Activated CD8-positive, alpha-beta memory T cell treated with anti-CD3 and anti-CD28 coated beads, Interleukin-2, amount 50 U/mL, for 1 hour (primary cell): ENCODE measurements at regions not wholly inside any gene's neighbourhood (a gene's known extent, or its start where the extent isn't known, plus 50 kb on each side); places are given as distances from the start of the nearest gene placed in this dataset.
"Not testable (repeated sequence)": the region's sequence is repeated elsewhere in the genome, so short reads cannot be mapped to it uniquely, and the experiment has no call there.

Experiments used
- DNase-seq: peaks from one replicate; pipeline ENCODE4 v3.0.0-alpha.2; 2020; ENCODE audit errors: extremely low read depth

- no peak for DNase-seq
Measured at GRCh38 chr12:25793196-25793595, 165.3 kb upstream of the RASSF8 start.

GRCh38 chr12:25794571-25794970 lies 163.9 kb upstream of the RASSF8 start:
- DNase-seq, result no peak

- DNase-seq, result no peak
Measured at GRCh38 chr12:25796523-25797000, 161.9 kb upstream of the RASSF8 start.

DNA sequence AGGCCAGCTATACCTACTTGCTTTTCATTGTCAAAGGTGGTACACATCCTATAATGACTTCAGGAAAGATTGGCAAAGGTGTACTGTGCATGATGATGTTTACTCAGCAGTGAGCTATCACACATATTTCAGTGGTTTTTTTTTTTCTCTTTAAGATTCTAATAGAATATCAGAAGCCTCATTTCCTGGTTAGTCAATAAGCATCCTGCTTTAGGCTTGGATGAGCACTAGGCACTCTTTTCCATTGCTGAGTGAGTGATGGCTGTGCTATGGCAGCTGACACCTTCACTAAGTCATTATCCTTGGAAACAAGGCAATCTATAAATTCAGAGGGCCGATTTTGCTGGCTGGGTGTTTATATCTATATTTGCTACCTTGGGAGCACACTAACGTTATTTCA lies 161.1 kb upstream of the RASSF8 start:
- DNase-seq, result no peak

DNA sequence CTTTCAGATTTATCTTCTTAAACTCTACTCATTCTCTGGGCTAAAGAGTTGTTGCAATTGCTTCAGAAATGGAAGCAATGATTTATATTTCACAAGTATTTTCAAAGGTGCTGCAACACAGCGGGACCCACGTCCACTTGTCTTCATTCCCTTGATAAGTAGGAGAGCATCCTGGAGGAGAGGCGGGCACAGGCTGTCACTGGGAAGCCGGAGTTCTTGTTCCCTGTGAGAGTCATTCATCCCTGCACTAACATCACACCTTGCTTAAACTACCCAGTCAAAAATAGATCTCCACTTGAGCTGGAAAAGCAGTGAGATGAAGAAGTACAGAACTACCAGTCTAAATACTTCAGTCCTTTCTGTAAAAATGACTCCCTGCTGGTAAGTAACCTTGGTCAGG lies 160.5 kb upstream of the RASSF8 start:
- no peak for DNase-seq

GRCh38 chr12:25800101-25800500 lies 158.4 kb upstream of the RASSF8 start:
- no peak for DNase-seq

- no peak for DNase-seq
Measured at GRCh38 chr12:25801734-25802133, 156.7 kb upstream of the RASSF8 start.

GRCh38 chr12:25802143-25802542 lies 156.3 kb upstream of the RASSF8 start:
- DNase-seq, result no peak

DNA sequence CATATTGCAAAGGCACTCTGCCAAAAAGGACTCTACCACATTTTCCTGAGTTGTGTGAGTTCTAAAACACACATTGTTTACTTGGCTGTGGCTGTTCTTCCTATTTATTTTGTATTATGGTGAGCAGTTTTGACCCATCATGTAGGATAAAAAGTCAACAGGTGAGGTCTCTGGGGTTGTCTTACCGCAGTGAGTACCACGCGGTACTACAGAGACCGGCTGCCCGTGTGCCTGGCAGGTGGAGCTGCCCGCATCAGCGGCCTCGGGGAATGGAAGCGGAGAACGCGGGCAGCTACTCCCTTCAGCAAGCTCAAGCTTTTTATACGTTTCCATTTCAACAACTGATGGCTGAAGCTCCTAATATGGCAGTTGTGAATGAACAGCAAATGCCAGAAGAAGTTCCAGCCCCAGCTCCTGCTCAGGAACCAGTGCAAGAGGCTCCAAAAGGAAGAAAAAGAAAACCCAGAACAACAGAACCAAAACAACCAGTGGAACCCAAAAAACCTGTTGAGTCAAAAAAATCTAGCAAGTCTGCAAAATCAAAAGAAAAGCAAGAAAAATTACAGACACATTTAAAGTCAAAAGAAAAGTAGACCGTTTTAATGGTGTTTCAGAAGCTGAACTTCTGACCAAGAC lies 155.3 kb upstream of the RASSF8 start:
- DNase-seq, result not testable (repeated sequence)

DNA sequence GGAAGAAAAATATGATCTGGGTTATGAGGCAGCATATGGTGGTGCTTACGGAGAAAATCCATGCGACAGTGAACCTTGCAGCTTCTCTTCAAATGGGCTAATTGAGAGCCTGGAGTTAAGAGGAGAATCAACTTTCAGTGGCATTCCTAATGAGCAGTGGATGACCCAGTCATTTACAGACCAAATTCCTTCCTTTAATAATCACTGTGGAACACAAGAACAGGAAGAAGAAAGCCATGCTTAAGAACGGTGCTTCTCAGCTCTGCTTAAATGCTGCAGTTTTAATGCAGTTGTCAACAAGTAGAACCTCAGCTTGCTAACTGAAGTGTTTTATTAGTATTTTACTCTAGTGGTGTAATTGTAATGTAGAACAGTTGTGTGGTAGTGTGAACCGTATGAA lies 154.2 kb upstream of the RASSF8 start:
- not testable (repeated sequence) for DNase-seq

GRCh38 chr12:25806271-25806670 lies 152.2 kb upstream of the RASSF8 start:
- DNase-seq, result no peak

DNA sequence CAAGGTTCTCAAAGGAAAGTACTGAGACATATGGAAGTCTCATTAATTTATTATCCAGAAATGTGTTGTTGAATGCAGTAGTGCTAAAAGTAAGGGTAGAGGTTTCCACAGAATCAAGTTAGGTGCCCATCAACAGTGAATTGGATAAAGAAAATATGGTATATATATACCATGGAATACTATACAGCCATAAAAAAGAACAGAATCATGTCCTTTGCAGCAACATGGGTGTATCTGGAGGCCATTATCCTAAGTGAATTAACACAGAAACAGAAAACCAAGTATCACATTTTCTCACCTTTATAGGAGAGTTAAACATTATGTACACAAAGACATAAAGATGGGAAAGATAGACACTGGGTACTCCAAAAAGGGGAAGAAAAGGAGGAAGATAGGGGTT lies 149.9 kb upstream of the RASSF8 start:
- DNase-seq, result no peak

- DNase-seq, result no peak
Measured at GRCh38 chr12:25810683-25811082, 147.8 kb upstream of the RASSF8 start.

- DNase-seq, result no peak
Measured at GRCh38 chr12:25811656-25812126, 146.8 kb upstream of the RASSF8 start.

GRCh38 chr12:25812295-25812694 lies 146.2 kb upstream of the RASSF8 start:
- no peak for DNase-seq

DNA sequence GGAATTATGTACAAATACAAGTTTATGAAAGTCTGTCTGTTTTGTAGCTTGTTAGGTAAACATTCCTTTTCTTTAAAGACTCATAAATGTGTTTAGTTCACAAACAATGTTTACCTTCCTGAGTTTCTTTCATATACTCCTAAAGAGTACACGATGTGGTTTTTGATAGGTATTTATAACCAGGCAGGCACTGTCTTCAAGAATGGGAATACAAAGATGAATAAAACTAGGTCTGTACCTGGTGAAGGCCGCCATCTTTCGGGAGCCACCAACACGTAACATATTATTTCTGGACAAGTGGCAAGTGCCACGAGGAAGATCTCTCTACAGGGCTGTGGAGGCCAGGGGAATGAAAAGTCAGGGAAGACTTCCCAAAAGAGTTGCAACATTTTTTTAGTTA lies 144.6 kb upstream of the RASSF8 start:
- DNase-seq, result no peak

DNA sequence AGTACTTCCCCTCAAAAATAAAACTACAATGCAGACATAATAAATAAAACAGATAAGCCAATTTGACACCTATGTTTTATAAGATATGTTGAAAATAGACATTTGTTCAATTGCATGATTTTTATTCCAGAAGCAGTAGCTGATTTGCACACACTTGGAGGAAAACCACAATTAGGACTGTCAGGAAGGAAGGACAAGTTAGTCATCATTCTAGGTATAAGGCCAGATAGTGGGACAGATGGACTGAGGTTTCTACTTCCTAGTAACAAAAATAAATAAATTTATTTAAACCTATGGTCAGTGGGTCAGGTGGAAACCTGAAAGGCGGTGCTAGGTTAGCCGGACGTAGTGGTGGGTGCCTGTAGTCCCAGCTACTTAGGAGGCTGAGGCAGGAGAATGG lies 141.8 kb upstream of the RASSF8 start:
- no peak for DNase-seq

DNA sequence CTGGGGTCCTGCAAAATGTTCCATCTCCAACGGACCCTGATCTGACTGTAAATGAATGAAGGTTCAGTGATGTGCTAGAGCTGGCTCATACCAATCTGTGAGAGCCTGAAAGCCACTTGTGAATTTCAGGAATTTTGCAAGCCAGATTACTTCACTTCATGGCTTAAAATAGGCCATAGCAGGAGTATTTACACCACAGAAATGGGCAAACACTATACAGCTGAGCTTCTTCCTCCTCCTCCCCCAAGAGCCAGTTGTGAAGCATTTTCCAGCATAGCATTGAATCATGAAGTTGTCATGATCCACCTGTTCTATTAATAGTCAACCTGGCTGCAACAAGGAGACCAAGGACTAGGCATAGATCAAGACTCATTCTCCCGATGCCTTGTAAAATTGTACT lies 141.3 kb upstream of the RASSF8 start:
- DNase-seq, result no peak

- DNase-seq, result no peak
Measured at GRCh38 chr12:25818596-25819390, 139.7 kb upstream of the RASSF8 start.

- no peak for DNase-seq
Measured at GRCh38 chr12:25819691-25820090, 138.8 kb upstream of the RASSF8 start.

DNA sequence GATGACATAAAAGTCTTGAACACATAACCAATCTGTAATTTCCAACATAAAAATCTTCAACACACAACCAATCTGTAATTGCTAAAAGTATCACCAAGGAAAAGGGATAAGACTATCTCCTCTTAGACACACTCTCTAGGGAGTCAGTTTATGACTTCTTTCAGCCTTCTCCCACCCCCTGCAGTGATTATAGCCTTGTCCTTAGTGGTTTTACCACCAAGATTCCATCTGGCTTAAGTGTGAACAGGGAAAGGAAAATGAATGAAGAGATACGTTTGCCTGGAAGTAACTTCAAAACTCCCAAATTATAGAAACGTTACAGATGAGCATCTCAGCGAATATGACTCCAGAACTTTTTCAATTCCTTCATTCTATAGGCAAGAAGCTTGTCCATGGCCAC lies 136.2 kb upstream of the RASSF8 start:
- no peak for DNase-seq

GRCh38 chr12:25824734-25825133 lies 133.7 kb upstream of the RASSF8 start:
- no peak for DNase-seq

DNA sequence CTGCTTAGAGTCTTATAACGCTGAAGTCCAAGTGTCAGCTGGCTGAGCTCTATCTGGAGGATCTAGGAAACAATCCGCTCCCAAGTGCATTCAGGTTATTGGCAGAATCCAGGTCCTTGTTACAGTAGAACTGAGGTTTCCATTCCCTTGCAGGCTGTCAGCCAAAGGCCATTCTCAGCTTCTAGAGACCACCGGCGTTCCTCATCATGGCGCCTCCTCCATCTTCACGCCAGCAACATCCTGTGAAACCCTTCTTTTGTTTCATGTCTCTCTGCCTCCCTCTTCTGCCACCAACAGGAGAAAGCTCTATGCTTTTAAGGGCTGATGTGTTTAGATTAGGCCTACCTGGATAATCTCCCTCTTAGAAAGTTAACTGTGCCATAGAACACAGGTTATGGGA lies 133.0 kb upstream of the RASSF8 start:
- DNase-seq, result no peak
